ENCODE measurements at regions not wholly inside any gene's neighbourhood (a gene's known extent, or its start where the extent isn't known, plus 50 kb on each side); places are given as distances from the start of the nearest gene placed in this dataset.
"Not testable (repeated sequence)": the region's sequence is repeated elsewhere in the genome, so short reads cannot be mapped to it uniquely, and the experiment has no call there.

DNA sequence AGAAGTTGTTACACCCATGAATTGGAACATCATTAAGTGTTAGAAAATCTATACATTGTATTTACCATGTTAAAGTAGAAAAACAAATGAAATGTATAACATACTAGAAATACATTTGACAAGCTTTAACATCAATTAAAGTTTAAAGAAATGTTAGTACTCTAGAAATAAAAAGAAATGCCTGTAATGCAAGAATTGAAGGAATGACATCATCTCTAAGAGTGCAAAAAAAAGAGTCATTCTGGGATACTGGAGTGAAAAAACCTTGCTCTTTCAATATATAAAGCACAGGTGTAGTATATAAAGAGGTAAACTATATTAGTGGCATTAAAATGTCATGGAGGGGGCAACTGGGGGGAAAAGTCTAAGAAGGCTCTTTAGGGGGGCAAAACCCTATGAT is 210.8 kb upstream of the PLD5 start:
- DNase-seq, result no peak

DNA sequence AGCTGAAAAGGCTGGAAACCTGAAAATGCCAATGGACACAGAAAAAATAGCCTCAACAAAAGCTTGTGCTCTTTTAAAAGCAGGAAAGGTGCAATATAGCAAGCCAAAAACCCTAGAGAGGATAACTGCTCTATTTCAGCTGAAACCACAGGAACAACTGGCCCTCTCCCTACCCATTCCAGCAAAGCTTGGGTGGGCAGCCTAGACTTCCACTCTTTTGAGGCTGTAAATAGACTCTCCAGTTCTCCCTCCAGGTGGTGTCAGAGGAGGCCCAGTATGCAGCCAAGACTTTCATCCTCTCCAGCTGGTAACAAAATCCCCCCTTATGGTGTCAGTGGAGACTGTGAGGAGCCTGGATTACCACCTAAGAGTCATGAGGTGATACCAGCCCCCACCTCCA is 206.9 kb upstream of the PLD5 start:
- no peak for DNase-seq

DNA sequence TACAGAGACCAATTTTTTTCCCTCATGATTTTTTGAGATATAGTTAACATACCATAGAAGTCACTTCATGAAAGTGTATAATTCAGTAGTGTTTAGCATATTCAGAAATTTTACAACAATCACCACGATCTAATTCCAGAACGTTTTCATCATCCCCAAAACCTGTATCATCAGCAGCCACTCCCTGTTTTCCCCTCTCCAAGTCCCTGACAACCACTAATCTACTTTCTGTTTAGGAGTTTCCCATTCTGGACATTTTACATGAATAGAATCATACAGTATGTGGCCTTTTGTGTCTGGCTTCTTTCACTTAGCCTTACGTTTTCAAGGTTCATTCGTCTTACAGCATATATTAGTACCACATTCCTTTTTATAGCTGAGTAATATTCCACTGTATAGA is 204.2 kb upstream of the PLD5 start:
- no peak for DNase-seq

DNA sequence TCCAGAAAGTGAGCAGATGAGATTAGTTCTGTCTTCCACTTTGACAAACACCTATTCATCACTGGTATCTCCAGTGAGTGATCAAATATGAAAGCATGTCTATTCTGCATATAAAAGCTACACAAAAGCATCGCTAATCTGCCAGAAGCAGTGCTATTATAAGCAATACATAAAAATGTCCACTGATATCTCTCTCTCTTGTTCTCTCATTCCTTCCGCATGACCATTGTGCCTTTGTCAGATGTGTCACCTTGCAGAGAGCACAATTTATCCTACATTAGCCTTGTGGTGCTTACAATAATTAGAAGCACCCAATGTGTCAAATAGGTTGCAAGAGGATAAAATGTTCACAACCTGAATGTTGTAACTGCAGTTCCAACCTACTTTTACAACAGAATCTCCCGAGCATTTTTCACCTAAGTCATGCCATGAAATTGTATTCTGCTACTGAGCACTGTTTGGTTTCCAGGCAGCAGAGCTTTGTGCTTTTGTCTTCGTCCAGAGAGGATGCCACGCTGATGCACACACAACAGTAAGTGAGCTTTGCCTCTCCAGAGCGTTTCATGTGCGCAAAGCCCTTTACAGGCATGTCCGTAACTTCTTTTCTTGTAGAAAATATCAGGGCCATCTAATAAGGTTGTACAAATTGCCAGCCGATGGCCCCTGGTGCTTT is 198.7 kb upstream of the PLD5 start:
- DNase-seq, result no peak

DNA sequence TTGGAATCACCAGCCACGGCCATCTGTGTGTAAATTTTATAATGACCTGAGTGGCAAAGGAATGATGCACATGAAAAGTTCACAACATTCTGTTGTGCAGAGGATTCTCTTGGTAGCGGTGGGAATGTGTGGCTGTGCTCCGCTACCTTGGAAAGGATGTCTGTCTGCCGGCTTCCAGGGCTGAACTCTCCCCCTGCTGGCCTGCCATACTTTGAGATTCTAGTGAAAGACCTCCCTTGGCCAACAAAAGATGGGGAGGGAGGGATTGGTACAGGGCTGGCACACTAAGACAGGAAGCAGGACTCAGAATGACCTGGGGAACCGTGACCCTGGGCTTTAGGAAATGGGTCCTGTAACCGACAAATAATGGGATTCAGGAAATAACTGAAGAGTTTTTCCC is 194.5 kb upstream of the PLD5 start:
- DNase-seq, result no peak

DNA sequence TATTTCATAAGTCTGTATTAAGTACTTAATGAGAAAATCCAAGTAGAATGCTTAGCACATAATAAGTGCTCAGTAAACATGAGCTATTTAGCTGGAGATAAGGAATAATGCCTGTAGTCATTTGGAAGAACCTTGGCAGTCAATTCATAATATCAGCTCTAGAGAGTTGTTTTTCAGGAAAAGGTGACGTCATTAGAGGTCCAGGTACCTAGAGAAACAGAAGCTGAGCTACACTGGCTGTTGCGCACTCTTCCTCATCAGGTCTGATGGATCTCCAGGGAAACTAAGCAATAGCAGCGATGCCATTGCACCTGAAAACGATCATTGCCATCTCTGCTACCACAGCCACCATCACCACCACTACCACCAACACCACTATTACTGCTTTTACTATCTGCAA is 187.8 kb upstream of the PLD5 start:
- DNase-seq, result no peak

DNA sequence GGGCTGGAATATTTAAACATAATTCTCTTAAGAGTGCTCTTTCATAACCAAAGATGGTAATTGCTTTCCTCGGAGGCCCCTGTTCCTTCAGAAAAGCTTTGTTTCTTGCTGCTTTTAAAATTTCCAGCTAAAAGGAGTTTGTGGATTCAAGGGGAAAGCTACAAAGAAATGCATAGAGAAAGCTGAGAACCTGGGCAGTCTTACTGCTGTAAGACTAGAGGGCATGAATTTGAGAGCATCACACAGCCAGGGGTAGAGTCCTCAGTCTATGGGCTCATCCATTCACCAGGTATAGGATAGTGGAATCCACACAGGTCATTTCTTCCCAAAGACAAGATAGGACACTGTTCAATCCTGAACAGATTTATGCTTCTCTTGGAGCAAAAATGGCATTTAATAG is 186.3 kb upstream of the PLD5 start:
- no peak for DNase-seq

DNA sequence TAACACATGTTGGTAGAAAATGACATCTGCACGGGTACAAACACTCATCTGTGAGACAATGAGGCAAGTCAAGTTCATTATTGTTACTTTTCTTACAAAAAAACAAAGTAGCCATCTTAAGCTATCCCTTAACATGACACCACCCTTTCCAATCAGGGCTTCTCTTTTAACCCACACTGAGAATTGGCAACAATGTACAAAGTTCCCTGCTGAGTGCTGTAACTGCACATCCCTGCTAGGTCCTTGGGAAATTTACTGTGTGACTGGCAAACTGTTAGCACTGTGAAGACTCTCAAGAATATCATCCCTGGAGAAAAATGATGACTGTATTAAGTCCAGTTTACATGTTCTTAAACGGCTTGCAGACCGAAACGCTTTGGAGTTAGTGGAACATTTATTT is 185.8 kb upstream of the PLD5 start:
- DNase-seq, result no peak

DNA sequence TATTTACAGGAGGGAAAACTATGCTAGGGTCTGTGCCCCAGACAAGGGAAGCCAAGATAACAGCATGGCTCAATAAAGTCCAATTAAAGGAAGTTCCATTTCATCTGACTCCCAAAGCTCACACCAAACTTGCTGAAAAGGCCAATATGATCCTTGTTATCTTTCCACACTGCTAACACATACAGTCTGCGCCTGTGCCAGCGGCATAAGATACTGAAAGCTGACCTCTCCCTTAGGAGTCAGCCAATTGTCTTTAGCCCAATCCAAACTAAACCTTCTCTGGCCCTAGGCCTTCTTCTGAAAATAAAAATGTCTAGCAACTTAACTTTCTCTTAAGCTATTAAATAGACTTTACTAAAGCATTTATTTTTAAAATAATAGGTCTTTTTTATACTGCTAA is 179.0 kb upstream of the PLD5 start:
- no peak for DNase-seq

DNA sequence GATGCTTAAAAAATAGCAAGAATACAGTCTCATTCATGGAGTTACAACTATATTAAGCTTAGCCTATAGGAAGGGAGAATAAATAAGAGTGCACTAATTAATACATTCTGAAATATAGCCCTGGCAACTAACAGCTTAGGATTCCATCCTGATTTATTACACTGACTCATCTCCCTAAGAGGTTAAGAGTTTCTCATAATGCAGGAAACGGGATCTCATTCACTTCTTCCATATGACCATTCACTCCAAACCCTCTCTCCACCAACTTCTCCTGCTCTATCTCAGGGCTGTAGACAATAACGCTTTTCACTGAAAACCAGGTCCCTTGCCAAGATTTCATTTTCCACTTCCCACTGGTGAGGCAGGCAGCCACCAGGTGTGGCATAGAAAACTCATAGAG is 168.5 kb upstream of the PLD5 start:
- no peak for DNase-seq

DNA sequence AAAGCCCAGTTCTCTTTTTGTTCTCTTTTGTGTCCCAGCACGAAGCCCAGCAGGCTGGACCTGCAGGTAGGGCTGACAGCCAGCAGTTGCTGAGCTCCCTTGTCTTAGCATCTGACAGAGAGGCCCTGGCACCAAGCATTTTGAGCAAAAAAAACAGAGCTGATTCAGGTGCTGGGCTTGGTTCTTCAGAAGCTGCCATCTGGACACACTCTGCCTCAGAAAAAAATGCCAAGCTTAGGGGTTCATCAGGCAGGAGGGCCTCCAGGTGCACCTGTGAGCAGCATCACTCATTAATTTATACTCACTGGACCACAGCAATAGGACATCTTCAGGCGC is 167.1 kb upstream of the PLD5 start:
- no peak for DNase-seq

DNA sequence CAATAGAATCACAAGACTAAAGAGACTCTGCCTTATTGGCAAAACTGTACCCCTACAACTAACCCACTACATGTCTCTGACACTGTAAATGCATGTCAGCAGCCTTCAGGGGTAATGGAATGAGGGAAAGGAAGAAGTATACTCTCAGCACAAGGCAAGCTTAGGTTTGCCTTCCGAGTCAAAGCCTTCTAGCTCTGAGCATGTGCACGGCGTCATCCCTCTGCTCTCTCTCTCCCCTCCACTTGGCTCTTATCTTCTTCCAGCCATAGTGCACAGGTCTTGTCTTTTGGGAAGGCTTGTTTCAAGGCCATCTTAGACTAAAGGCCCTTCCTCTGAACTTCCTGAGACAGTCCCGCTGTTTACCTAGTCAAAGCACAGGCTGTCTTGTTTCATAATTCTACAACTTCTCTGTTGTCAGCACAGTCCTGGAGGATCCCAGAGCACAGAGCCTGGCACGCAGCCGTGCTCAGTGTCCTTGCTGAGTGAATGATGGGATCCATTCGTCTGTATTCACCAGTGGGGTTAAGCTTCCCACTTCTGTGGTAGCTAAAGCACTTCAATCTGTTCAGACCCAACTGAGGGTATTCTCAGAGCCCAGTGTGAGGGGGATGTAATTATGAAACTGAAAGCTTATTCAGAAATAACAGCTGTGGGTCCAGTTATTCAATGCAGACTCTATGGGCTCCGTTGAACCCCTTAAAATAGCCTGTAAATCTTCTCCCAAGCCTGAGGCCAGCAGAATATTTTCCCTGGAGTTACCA is 166.5 kb upstream of the PLD5 start:
- DNase-seq, result no peak

DNA sequence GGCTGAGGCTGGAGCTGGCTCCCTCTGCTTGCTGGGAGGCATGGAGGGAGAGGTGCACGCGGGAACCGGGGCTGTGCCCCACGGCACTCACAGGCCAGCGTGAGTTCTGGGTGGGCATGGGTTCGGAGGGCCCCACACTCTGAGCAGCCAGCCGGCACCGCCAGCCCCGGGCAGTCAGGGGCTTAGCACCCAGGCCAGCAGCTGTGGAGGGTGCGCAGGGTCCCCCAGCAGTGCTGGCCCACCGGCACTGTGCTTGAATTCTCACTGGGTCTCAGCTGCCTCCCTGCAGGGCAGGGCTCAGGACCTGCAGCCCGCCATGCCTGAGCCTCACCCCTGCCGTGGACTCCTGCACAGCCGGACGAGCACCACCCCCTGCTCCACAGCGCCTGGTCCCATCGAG is 164.9 kb upstream of the PLD5 start:
- DNase-seq, result no peak

DNA sequence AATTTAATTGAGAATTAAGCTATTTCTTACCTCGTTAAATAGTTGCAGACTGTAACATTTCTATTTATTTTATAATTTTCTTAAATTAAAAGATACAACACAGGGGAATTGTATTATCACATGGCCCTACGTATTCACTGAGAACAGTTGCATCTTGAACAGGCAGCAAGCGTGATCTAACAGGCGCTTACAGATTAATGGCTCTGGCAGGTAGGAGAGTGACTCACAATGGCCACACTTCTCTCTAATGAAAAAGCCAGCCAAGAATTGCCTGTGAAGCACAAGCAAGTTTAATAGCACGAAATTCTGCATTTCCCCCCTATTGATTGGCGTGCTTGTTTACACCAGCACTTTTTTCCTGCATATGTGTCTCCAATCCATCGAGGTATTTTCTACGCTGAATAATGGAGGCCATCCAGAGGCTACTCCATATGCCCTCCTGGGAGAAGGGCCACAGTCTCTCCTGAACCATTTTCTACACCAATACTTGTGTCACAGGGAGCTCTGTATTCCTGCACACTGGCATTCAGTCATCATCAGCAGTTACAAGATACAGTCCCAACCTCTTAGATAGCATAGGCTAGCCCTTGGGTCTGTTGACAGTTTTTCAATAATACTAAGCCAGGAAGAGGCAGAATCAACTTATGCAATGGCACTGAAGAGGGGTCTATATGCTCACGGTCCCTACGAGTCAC is 150.6 kb upstream of the PLD5 start:
- DNase-seq, result no peak

DNA sequence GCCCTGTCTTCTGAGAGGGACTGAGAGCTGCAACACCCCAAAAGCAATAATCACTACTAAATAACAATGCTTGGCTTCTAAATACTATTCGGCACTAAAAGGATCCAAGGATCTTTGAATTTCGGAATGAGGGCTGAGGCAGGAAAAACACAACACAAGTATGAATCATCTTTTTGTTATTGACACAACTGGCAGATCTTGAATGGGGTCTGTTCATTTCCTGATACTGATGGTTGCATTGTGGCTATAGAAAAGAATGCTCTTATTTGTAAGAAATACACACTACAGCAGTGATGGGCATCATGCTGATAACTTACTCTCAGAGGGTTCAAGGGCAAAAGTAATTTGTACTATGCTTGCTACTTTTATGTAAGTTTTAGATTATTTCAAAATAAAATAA is 149.2 kb upstream of the PLD5 start:
- no peak for DNase-seq

DNA sequence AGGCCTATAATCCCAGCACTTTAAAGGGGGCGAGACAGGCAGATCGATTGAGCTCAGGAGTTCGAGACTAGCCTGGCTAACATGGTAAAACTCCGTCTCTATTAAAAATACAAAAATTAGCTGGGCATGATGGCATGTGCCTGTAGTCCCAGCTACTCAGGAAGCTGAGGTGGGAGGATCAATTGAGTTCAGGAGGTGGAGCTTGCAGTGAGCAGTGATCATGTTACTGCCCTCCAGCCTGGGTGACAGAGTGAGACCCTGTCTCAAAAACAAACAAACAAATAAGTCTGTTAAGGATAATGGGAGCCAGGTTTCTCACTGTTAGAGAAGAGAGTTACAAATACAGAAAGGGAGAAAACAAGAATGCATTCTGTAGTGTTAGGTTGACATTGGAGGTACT is 148.7 kb upstream of the PLD5 start:
- DNase-seq, result not testable (repeated sequence)

DNA sequence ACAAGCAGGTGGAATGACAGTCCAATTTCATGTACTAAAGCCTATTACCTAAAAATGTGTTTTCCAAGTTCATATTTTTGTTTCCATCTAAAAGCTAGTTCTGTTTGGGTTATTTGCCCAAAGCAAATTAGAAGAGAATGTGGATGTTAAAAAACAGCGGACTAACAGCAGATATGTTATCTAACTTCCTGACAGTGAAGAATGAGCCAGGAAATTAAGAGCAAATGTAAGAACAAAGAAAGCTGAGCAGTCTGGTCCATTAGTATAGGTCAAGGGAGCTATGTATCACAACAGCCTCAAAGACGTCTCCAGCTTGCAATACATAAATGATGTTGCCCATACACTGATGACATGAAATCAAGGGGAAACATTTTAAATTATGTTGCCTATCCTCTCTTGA is 145.5 kb upstream of the PLD5 start:
- no peak for DNase-seq

DNA sequence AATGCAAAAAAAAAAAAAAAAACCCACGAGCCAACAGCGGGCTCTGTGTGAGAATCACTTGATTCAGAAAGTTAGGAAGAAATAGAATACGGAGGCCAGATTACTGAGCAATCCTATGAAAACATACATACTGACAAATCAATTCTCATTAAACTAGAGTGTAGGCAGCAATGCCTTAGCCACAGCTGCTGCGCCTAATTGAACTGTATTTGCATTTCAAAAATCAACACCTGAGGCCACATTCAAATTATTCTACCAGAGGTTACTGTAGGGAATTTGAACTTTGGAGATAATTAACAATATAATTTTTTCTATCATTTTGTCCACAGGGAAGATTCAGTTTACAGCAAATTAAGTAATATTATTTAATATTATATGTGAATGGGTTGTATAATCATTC is 138.4 kb upstream of the PLD5 start:
- no peak for DNase-seq

DNA sequence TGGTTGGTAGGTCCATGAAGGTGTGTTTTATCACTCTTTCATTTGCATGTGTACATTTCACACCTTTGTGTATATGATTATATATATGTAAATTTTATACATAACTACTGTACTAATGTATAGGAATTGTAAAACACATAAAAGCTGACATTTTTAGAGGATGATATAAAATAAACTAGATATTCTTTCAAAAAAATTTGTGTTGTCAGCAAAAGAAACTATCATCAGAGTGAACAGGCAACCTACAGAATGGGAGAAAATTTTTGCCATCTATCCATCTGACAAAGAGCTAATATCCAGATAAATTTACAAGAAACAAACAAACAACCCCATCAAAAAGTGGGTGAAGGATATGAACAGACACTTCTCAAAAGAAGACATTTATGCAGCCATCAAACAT is 129.3 kb upstream of the PLD5 start:
- DNase-seq, result not testable (repeated sequence)

DNA sequence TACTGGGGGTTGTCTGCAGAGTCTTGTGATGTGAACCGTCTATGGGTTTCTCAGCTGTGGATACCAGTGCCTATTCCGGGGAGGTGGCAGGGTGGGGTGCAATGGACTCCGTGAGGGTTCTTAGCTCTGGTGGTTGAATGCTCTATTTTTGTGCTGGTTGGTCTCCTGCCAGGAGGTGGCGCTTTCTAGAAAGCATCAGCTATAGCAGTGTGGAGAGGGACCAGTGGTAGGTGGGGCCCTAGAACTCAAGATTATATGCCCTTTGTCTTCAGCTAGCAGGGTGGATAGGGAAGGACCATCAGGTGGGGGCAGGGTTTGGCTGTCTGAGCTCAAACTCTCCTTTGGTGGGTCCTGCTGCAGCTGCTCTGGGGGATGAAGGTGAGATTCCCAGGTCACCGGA is 127.3 kb upstream of the PLD5 start:
- DNase-seq, result no peak

DNA sequence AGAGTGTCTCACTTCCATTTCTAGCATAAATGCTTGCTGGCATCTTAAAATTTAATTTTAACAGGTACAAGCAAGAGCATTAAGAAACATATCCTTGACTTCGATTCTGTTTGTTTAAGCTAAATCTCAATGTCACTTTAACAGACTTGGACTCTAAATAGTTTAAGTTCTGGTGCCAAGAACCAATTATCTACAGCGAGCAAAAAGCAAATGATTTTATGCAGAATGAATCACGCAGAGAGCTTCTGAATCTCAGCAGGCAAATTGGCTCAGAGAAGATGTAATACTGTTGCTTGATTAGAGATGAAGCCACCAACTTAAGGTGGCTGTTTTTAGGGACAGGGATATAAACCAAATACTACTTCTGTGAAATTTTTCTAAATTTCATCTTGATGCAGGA is 117.0 kb upstream of the PLD5 start:
- no peak for DNase-seq

DNA sequence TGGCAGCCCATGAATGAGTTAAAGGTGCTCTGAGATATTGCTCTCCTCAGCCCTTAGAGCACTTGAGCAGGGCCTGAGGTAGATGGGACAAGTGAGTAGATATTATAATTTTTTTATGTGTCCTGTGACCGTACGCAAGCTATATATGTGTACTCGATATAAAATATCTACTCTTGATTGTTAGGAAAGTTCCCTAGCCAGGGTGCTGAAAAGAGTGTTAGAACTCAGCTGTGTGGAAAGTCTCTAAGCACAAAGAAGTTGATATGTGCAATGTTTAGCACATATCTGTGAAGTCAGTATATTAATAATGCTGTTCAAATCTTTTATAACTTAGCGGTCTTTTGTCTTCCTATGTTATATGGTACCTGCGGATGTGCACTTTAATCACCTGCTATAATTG is 114.6 kb upstream of the PLD5 start:
- DNase-seq, result no peak

DNA sequence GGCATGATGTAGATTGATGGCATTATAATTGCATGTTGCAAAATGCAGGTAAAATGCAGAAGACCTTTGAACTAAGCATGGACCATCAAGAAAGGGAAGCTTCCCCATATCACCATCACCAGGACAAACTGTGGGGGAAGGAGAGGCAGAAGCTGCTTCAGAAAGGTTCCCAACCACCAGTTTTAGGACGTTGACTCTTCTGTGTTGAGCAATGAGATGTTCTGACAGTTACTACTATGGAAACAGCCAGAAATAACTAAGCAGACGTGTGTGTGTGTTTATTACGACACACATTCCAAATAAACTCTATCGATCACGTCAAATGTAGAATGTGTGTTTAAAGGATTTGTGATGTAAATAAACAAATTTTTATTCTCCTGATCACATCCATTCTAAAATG is 110.2 kb upstream of the PLD5 start:
- DNase-seq, result no peak

DNA sequence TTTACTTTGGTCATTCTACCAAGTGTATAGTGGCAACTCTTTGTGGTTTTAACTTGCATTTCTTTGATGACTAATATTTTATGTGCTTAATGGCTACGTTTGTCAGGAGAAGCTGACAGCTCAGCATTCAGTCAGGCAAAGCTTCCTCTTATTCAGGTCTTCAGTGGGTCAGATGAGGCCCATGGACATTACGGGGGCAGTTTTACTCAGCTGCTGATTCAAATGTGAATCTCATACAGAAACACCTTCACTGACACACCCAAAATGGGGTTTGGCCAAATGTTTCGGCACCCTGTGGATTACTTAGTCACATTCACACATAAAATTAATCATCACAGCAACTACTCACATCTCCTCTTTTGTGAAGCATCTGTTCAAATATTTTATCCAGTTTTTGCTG is 104.9 kb upstream of the PLD5 start:
- DNase-seq, result no peak
